HG02798 (cell line): ENCODE measurements at regions not wholly inside any gene's neighbourhood (a gene's known extent, or its start where the extent isn't known, plus 50 kb on each side); places are given as distances from the start of the nearest gene placed in this dataset.
"Not testable (repeated sequence)": the region's sequence is repeated elsewhere in the genome, so short reads cannot be mapped to it uniquely, and the experiment has no call there.

Experiments used
- ATAC-seq: cut with Tn5 transposase; IDR thresholded peaks from one replicate; pipeline ENCODE4 v1.9.1; 2021; ENCODE audit warnings: mild to moderate bottlenecking; ENCODE audit not compliant: unreplicated experiment, poor library complexity

DNA sequence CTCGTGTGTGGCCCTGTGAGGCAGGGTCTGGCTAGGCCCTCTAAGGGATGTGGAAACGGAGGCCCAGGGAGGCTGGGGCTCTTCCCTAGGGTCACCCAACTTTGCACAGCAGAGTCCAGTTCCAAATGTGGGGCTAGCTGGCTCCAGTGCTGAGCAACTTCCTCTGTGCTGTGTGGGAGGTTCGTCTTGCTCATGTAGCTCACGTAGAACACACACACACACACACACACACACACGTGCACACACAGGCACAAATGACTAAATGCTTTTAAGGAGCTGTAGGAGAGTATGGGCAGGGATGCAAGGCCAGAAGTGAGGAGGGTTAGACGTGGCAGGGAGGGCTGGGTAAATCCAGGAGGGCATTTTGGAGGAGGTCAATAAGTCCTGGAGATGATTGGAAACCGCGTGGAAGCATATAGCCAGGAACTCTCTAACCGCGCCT, 213.8 kb downstream of the RPLP1 start:
- ATAC-seq: peak; percentile 9

GRCh38 chr15:69666921-69667811, 214.5 kb downstream of the RPLP1 start:
- peak; percentile 42 for ATAC-seq

DNA sequence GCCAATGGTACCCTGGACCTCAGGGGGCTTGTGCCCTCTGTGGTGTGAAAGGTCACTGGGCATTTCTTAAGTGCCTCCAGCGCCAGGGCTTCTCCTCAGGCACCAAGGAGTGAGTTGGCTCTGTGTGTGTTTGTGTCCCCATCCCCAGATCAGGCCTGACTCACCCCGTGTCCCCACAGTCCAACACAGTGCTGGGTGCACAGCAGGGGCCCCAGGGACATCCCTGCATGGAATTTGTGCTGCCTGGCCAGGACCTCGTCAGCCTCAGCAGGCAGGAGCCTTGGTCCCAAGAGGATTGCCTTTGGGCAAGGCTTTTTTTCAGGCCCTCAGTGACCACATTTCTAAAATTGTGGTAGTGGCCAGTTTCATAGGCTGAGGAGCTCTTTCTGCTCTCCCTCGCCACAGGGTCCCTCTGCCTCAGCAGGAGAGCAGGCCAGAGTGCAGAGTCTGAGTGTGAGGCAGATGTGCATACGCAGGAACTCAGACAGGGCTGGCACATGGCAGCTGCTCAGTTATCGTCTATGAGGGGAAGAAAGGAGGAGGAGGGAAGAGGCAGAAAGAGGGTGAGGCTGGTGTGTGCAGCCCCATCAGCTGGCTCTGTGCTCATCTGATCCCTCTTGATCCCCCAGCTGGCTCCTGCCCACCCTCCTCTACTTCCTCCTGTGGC, 215.6 kb downstream of the RPLP1 start:
- ATAC-seq: no peak

DNA sequence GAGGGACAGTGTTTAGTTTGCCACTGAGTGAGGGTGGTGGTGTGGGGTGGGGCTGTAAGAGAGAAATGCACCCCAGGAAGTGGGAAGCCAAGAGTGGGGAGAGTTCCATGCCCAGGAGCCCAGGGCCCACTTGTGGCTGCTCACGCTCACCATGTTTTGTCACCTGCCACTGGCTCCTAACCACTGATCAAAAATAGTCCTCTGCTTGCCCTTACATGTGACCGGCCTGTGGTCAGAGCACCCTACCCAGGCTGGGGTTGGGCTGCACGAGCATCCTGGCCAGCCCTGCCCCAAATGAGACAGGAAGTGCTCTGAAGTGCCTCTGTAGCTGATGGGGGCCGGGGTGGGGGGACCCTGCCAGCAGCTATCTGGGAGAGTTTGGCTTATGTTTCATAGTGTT, 216.3 kb downstream of the RPLP1 start:
- ATAC-seq: peak; percentile 68

- ATAC-seq: no peak
These were observed 216.8 kb downstream of the RPLP1 start for GRCh38 chr15:69669446-69669845.

DNA sequence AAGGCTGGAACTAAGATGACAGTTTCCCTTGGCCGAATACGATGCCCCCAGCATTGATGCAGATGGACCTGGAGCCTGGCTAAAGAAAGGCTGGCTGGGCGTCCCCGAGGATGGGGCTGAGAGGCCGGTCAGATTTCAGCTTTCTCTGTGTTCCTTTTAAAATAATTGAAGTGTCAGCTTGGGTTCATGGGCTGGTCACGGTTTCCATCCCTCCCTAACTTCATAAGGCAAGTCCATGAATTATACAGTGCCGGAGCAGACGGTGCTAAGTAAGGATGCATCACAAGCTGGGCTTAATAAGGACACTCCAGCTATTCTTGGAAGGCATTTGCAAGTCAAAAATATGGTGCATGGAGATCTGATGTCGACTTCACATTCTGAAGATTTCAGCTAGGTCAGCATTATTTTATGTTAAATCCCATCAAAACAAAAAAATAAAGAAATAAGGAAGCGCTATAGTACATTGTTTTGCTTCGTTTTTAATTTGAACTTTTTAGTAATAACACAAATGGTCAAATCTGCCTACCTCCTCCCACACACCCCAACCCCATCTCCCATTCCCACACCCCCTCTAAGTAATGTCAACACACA, 220.8 kb downstream of the RPLP1 start:
- ATAC-seq: no peak

GRCh38 chr15:69675731-69676130, 223.1 kb downstream of the RPLP1 start:
- ATAC-seq: no peak

- ATAC-seq: no peak
These were observed 224.8 kb downstream of the RPLP1 start for GRCh38 chr15:69677403-69677802.

DNA sequence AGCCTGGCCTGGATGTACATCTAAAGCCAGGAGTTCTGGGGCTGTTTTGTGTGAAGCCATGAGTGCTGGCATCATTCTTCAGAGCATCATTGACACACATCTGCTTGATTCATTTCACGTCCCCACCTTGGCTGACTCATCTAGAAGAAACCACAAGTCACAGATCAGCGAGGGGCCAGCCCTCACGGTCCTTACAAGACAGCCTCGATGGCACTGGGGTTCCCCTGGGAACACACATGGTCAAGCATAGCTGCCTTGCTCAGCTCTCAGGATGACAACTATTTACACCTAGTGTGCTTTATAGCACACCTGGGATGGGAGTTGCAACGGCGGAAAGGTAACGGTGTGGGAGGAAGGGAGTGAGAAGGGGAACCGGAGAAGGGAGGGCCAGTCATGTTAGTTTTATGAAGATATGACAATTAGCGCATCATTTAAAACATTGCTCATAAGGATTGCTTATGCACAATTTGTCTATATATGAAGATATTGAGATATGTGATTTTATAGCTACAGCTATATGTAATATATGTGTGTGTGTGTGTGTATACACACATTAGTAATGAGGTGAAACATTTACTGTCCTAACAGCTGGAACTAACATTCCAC, 227.1 kb downstream of the RPLP1 start:
- peak; percentile 91 for ATAC-seq

DNA sequence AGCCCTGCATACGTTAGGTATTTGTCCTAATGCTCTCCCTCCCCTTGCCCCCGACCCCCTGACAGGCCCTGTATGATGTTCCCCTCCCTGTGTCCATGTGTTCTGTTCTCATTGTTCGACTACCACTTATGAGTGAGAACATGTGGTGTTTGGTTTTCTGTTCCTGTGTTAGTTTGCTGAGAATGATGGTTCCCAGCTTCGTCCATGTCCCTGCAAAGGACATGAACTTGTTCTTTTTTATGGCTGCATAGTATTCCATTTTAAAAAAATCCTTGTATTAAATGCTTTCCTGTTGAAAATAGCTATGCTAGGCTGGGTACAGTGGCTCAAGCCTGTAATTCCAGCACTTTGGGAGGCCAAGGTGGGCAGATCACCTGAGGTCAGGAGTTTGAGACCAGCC, 232.2 kb downstream of the RPLP1 start:
- not testable (repeated sequence) for ATAC-seq

DNA sequence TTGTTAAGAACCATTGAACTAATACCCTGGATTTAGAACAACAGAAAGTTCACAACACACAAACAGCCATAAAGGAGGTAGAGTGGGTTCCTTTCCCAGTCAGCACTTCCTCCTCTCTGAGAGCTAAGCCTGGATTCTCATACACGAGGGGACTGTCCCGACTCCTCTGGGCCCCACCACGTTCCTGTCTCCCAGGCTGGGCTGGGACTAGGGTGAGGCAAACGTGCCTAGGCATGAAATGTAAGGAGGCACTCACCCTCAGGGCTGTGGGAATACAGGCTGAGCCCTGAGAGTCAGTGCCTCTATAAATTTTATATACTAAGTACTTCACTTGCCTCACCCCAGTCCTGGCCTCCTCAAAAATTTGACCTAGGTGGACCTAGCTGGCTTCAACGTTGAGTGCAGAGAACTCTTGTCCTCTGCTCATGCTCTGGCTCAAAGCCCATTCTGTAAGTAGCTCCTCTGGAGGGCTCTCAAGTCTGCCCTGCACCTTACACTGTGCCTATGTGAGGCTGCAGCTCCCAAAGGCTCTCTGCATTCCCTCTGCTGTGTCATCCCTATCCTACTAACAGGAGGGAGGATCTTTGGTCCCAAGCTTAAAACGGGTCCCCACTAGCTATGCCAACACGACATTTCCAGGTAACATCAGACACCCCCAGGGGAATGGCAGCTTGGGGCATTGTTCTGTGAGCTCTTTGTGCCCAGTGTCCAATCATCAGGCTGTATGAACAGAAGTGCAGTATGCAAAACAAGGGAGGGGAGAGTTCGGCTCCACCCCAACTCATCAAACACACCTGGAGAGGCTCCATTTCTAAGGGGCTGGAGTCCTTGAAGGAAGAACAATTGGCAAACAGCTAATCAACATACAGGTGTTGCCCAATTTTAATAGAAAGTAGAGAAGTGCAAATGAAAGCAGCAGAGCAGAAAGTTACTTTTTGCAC, 233.2 kb downstream of the RPLP1 start:
- ATAC-seq: no peak

DNA sequence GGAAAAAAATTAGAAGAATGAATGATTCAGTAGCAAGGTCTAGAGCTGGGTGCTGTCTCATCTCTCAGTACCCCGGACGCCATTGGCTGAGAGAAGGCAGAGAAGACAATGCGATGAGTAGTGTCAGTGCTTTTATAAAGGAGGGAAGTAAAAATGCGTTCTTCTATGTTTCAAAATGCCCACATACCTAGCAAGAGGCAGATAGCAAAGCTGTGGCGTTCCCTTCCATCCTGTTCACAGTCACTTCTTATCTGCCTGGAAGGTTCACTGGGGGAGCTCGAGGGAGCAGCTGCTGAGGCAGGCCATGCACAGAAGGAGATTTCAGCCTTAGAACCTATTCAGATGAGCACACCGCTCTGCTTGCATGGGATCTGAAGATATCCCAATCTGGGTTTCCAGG, 234.0 kb downstream of the RPLP1 start:
- ATAC-seq: no peak

DNA sequence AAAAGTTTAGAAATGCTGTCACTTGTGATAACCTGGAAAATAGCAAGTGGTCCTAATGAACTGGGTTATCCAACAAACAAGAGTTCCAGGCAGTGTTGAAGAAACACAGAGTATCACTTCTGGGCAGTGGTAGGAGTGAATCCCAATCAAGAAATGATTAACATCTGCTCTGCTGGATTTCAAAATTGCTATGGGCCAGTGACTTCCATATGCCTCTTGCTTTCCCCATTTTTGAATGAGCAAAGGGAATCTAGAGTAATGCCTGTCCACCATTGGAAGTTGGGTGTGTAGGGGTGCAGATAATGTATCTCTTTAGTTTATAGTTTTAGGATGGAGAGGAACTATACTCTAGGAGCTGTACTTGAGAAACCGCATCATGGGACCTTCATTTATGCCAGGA, 236.5 kb downstream of the RPLP1 start:
- ATAC-seq: no peak

DNA sequence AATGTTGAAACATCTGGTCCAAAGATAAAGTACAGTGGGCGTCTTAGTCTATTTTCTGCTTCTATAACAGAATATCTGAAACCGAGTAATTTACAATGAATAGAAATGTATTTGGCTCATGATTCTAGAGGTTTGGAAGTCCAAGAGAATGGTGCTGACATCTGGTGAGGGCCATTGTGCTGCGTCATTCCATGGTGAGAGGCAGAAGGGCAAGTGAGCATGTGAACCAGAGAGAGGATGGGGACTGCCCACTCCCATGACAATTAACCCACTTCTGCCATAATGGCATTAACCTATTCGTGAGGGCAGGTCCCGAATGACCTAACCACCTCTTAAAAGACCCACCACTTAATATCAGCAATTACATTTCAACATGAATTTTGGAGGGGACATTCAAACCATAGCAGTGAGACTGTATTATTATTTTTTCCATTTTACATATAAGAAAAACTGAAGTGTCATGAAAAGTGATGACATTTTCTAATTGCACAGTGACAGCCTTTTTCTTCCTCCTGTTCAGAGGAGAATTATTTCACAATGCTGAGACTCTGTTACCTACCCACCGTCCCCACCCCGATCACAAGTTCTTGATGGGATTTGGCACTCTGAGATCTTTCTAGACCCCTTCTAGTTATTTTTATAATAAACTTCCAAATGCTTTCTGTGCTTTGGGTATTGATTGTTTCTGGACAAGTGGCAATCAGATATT, 238.8 kb downstream of the RPLP1 start:
- no peak for ATAC-seq

DNA sequence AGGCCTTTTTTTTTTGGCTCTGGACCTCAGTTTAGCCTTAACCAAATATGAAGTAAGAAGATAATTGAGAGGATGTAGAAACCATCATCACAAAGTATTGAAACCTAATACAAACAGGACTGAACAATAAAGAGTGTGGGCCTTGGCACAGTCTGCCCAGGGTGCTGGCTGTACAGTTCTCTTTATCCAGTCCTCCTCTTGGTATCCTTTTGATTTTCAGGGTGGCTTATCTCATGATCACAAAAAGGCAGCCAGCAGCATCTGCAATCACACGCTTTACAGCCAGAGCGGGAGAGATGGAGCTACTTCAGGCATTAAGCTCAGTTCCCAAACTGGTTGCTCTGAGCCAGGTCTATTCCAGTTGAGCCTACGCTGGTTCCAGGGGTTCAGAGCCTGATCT, 239.7 kb downstream of the RPLP1 start:
- no peak for ATAC-seq

GRCh38 chr15:69693059-69693458, 240.4 kb downstream of the RPLP1 start:
- no peak for ATAC-seq

DNA sequence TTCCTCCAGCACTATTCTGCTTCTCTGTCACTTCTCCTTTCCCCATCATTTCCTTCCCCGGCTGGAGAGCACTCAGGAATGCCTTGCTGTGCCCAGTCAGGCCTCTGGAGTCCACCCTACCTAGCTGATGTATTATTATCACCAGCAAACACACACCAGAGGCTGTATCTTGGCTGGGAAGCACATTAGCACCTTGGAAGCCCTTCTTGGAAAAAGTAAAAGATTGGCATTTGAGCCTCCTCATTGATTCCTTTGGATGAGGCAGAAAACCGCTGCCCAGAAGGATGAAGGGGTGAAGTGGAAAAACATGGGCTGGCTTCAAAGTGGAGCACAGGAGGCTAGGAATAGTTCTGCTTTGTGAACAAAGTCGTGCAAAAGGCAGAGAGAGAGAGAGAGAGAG, 244.3 kb downstream of the RPLP1 start:
- no peak for ATAC-seq

DNA sequence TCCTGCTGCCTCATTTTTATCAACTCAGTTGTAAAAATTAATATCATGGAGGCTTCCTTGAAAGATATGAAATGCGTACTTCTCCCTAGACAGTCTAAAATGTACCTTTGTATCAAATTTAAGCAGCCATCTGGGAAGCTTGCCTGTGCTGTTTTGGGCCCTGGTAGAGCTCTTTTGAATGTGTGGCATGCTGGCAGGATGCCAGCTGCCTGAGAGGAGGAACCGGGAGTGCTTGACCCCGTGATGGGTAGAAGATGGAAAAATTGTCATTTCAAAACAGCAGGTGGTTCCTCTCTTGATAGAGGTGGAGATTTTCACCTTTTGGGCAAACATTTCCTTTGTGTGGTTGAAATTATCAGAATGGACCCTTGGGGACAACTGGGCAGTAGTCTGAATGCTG, 245.3 kb downstream of the RPLP1 start:
- no peak for ATAC-seq

DNA sequence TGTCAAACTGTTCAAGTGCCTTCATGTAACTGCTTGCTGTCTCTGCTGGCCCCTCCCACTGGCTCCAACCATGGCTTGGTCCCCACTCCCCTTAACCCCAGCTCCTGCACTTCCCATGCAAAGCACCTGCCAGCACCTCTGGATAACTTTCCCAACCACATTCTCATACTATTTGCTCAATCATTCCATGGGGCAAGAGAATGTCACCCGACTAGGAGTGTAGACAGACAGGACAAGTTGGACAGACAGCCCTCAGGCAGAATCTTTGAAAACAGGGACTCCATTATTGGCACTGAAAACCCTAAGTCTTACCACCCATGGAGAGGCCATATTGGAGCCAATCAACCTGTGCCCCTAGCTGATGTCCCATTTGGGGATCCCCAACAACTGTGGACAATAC, 246.5 kb downstream of the RPLP1 start:
- ATAC-seq: no peak
